ENCODE measurements at regions not wholly inside any gene's neighbourhood (a gene's known extent, or its start where the extent isn't known, plus 50 kb on each side); places are given as distances from the start of the nearest gene placed in this dataset.

DNA sequence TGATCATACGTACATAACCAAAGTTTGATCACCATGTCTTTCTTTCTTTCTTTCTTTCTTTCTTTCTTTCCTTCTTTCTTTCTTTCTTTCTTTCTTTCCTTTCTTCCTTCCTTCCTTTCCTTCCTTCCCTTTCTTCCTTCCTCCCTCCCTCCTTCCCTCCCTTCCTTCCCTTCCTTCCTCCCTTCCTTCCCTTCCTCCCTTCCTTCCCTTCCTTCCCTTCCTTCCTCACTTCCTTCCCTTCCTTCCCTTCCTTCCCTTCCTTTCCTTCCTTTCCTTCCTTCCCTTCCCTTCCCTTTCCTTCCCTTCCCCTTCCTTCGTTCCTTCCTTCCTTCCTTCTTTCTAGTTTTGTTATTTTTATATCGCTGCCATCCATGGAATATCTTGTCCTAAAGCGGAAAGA, 406.7 kb upstream of the DDX18 start:
- TF ChIP-seq POLR2AphosphoS5 (IDR thresholded peaks at IDR 0.05; ENCODE audit: low read depth, low read length), result no peak
- no peak for TF ChIP-seq POLR2A (IDR thresholded peaks at IDR 0.05; ENCODE audit: low read depth, low read length)
- no peak for TF ChIP-seq TAF1 (IDR thresholded peaks at IDR 0.05; ENCODE audit: borderline replicate concordance, low read depth, low read length)
- DNase-seq (ENCODE audit: insufficient read length) (no peak), FAIRE-seq (no peak)

DNA sequence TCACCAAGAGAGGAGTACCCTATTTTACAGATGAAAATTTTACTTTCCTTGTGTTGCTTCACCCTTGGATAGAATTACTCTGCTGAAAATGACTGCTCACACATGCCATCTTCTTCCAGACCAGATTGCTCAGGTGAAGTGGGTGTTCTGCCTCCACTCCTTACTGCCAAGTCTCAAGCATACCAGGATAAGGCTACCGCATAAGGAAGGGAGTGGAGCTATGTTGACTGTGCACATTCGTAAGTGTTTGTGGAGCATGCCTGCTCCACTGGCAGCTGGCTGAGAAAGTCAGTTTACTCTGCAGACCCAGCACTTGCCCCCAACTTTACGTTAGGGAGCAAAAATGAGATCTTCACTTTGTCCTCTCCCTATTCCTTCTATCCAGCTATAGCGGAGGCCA, 405.0 kb upstream of the DDX18 start:
- no peak for DNase-seq (ENCODE audit: insufficient read length)
- no peak for TF ChIP-seq POLR2A (IDR thresholded peaks at IDR 0.05; ENCODE audit: low read depth, low read length)
- no peak for TF ChIP-seq POLR2AphosphoS5 (IDR thresholded peaks at IDR 0.05; ENCODE audit: low read depth, low read length)
- TF ChIP-seq TAF1 (IDR thresholded peaks at IDR 0.05; ENCODE audit: borderline replicate concordance, low read depth, low read length), result no peak
- no peak for FAIRE-seq

DNA sequence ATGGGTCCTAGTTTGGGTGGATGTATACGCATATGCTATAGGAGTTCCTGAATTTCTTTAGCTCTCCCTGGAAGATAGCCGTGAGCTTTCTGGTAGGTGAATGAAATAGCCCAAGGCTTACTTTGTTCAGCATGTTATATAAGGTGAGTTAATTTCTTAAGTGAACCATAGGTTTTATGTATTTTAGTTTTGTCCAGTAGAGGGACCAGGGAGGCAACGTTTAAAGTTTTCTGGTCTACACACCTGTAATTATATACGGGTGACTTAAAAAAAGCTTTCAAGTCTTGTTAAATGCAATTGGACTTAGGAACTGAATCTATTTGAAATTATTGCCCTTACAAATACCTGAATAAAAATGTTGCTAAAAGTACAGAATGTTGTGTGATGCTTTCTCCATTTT, 402.5 kb upstream of the DDX18 start:
- FAIRE-seq (no peak), DNase-seq (ENCODE audit: insufficient read length) (no peak)
- no peak for TF ChIP-seq TAF1 (IDR thresholded peaks at IDR 0.05; ENCODE audit: borderline replicate concordance, low read depth, low read length)

DNA sequence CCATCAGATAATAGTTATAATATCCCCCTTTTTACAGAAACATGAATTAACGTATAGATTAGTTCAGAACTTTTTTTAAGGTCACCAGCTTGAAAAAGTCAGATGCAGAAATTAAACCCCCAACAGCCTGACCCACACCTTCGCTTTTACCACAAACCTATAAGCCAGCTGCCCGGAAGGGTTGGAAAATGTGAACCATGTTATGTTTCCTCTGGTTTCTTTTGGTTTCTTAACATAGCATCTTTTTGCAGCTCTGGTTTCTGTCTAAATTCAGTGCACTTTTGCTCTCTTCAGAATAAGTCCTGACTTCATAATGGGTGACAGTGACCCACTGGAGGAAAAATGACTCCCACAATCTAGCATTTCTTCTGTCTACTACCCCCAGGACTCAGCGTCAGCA, 381.7 kb upstream of the DDX18 start:
- DNase-seq (ENCODE audit: insufficient read length), result no peak
- TF ChIP-seq TAF1 (IDR thresholded peaks at IDR 0.05; ENCODE audit: borderline replicate concordance, low read depth, low read length), result no peak
- no peak for TF ChIP-seq POLR2AphosphoS5 (IDR thresholded peaks at IDR 0.05; ENCODE audit: low read depth, low read length)
- no peak for TF ChIP-seq POLR2A (IDR thresholded peaks at IDR 0.05; ENCODE audit: low read depth, low read length)
- FAIRE-seq, result no peak

DNA sequence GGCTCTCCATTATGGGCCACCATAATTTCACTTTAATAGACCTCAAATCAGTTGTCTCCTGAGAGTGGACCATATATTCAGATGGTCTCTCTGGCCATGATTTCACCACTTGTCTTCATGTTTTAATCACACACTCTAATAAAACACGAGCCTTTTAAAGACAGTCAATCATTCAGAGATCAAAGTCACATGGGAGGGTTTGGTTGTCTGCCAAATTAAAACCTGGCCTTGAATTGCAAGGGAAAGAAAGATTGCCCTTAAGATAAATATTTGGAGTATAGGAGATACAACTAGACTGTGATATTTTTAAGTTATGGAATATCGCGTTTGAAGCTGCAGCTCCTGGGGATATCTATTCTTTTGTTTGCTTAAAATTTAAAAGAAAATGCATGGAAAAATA, 377.8 kb upstream of the DDX18 start:
- no peak for DNase-seq (ENCODE audit: insufficient read length)
- no peak for TF ChIP-seq TAF1 (IDR thresholded peaks at IDR 0.05; ENCODE audit: borderline replicate concordance, low read depth, low read length)
- no peak for TF ChIP-seq POLR2A (IDR thresholded peaks at IDR 0.05; ENCODE audit: low read depth, low read length)
- no peak for TF ChIP-seq POLR2AphosphoS5 (IDR thresholded peaks at IDR 0.05; ENCODE audit: low read depth, low read length)
- FAIRE-seq, result no peak

DNA sequence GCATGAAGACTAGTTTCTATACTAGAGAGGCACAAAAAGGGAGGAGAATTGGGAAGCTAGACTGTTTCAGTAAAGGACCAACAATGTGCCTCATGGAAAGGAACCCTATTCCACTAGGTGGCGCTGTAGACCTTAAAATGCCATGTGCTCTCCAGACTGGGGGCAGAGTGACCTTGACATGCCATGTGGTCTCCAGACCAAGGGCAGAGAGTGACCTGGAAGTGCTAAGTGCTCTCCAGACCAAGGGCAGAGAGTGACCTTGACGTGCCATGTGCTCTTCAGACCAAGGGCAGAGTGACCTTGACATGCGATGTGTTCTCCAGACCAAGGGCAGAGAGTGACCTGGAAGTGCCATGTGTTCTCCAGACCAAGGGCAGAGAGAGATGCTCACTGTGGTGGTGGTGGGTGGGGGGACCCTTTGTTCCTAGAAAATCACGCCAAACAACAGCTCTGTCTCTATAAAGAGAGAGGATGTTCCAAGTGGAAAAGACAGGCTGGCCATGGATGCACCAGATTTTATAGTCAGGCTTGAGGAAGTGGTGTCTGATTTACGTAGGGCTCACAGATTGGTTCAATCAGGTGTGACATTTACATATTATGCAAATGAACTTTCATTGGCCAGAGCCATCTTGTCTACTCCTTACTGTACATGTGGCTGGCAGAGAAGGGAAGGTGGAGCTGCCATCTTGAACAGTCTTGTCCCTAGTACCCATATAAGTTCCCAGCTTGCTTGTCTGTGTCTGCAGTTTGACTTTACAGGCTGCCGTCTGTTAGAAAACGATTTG, 344.0 kb upstream of the DDX18 start:
- TF ChIP-seq TAF1 (IDR thresholded peaks at IDR 0.05; ENCODE audit: borderline replicate concordance, low read depth, low read length) (no peak), POLR2AphosphoS5 (IDR thresholded peaks at IDR 0.05; ENCODE audit: low read depth, low read length) (no peak), POLR2A (IDR thresholded peaks at IDR 0.05; ENCODE audit: low read depth, low read length) (no peak)
- peak; percentile 93 for FAIRE-seq
- no peak for DNase-seq (ENCODE audit: insufficient read length)

DNA sequence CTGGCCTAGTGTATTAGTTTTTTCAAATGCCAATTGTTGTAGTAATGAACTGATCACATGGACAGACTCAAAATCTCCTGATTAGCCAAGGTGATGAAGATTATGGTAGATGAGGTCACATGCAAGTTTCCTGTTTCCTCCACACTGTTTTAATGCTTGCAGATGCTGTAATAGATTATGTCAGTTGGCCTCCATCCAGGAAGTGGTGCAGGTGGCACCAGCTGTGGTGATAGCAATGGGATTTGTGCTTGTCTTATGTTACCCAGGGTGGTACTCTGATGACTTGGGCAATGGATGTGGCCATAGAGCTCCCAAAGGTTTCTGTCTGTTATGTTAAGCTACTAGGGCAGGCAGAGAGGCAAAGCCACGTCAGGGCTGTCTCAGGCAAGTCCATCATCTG, 332.9 kb upstream of the DDX18 start:
- TF ChIP-seq TAF1 (IDR thresholded peaks at IDR 0.05; ENCODE audit: borderline replicate concordance, low read depth, low read length) (no peak), POLR2A (IDR thresholded peaks at IDR 0.05; ENCODE audit: low read depth, low read length) (no peak), POLR2AphosphoS5 (IDR thresholded peaks at IDR 0.05; ENCODE audit: low read depth, low read length) (no peak)
- FAIRE-seq (no peak), DNase-seq (ENCODE audit: insufficient read length) (no peak)

DNA sequence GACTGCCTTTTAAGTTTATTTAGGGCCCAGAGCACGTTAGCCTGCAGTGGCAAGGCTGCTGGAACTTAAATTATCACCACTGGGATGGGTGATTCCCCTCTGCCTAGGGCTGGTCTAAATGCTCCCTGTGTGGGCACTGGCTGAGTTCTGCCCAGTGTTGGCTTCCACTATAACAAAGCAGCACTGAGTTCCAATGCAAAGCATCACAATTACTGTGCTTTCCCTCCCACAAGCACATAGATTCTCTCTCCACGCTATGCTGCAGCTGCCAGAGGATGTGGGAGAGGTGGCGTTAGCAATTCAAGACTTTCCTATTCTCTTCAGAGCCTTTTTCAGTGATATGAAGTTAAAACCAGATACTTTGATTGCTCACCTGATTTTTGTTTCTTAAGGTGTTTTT, 328.9 kb upstream of the DDX18 start:
- FAIRE-seq (no peak), DNase-seq (ENCODE audit: insufficient read length) (no peak)
- no peak for TF ChIP-seq TAF1 (IDR thresholded peaks at IDR 0.05; ENCODE audit: borderline replicate concordance, low read depth, low read length)
- TF ChIP-seq POLR2AphosphoS5 (IDR thresholded peaks at IDR 0.05; ENCODE audit: low read depth, low read length), result no peak
- TF ChIP-seq POLR2A (IDR thresholded peaks at IDR 0.05; ENCODE audit: low read depth, low read length), result no peak

DNA sequence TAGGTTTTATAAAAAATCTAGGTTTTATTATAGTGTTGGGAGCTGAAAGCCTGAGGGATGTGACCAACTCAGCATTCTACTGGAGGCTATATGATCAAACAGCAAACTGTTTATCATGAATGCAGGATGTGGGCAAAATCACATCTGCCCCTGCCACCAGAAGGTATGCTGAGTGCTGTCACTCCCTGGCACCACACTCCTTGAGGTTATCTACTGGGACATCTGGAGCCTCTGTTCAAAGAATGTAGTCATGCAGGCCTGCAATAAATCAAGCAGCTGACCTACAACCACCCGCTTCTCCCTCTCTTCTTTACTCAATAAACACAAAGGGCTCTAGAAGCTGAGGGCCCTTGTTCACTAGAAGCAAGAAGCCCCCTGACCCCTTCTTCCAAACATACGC, 328.4 kb upstream of the DDX18 start:
- DNase-seq (ENCODE audit: insufficient read length) (no peak), FAIRE-seq (no peak)
- TF ChIP-seq TAF1 (IDR thresholded peaks at IDR 0.05; ENCODE audit: borderline replicate concordance, low read depth, low read length) (no peak), POLR2AphosphoS5 (IDR thresholded peaks at IDR 0.05; ENCODE audit: low read depth, low read length) (no peak), POLR2A (IDR thresholded peaks at IDR 0.05; ENCODE audit: low read depth, low read length) (no peak)

DNA sequence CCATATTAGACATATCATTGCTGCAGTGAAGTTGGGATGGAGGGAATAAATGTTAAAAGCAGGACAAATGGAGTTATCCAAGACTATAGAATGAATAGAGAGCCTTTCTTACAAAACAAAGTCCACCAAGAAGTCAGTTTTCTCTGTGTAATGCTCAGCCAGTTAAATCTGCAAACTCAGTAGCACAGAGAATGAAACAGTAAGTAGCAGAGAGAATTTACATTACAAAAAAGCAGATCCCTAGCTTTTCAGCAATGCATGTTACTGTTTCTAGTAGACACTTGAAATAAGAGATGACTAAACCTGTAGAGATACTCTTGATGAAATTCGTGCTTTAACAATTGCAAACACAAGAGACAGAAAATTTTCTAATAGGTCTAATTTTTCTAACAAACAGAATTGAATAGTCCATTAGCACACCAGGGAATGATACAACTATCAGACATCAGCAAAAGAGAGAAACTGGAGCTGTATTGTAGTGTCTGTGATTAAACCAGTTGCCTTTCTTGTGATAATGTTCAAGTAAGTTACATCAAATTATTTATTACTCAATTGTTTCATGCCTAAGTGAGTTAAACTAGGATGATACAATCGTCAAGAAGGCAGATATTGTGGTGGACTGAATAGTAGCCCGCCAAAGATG, 322.2 kb upstream of the DDX18 start:
- DNase-seq (ENCODE audit: insufficient read length) (no peak), FAIRE-seq (no peak)

DNA sequence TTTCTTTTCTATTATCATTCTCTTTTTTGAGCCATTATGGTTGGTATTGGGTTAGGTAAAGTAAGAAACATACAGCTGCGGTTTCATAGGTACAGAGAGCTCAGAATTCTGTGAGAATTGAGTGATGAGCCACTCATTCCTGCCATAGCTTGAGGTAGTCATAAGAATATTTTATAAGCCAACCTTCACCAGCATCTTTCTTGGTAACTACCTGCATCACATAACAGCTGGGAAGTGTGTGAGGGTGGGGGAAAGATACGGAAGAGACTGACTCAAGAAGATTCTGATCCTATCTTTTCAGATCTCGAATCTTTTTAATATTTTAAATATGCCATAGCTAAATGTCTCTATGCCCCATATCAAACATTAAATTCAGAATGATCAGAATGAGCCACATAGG, 313.8 kb upstream of the DDX18 start:
- no peak for TF ChIP-seq POLR2AphosphoS5 (IDR thresholded peaks at IDR 0.05; ENCODE audit: low read depth, low read length)
- TF ChIP-seq POLR2A (IDR thresholded peaks at IDR 0.05; ENCODE audit: low read depth, low read length), result no peak
- TF ChIP-seq TAF1 (IDR thresholded peaks at IDR 0.05; ENCODE audit: borderline replicate concordance, low read depth, low read length), result no peak
- no peak for FAIRE-seq
- no peak for DNase-seq (ENCODE audit: insufficient read length)

More for the DNA sequence above, 322.2 kb upstream of the DDX18 start:
- TF ChIP-seq POLR2AphosphoS5 (IDR thresholded peaks at IDR 0.05; ENCODE audit: low read depth, low read length) (no peak), POLR2A (IDR thresholded peaks at IDR 0.05; ENCODE audit: low read depth, low read length) (no peak), TAF1 (IDR thresholded peaks at IDR 0.05; ENCODE audit: borderline replicate concordance, low read depth, low read length) (no peak)

DNA sequence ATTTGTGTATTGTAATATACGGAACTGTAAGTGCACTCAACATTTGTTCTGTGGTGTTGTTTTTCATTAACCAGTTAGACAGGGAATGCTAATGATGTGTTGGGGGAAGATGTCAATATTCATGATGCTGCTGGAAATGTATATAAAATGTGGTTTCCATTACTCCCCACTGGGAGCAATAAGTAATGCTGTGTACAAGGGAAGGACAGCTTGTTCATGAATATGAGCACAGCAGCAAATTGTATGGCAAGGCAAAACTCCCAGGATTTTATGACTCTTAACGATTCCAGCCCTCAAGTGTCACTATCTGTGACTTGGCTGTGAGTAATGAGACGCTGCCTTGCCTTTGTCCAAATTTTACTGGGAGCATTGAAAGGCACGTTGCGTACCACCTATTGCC, 312.4 kb upstream of the DDX18 start:
- DNase-seq (ENCODE audit: insufficient read length) (no peak), FAIRE-seq (no peak)

More for the DNA sequence above, 312.4 kb upstream of the DDX18 start:
- TF ChIP-seq TAF1 (IDR thresholded peaks at IDR 0.05; ENCODE audit: borderline replicate concordance, low read depth, low read length), result no peak
- no peak for TF ChIP-seq POLR2A (IDR thresholded peaks at IDR 0.05; ENCODE audit: low read depth, low read length)
- TF ChIP-seq POLR2AphosphoS5 (IDR thresholded peaks at IDR 0.05; ENCODE audit: low read depth, low read length), result no peak
